ENCODE measurements at regions not wholly inside any gene's neighbourhood (a gene's known extent, or its start where the extent isn't known, plus 50 kb on each side); places are given as distances from the start of the nearest gene placed in this dataset.
"Not testable (repeated sequence)": the region's sequence is repeated elsewhere in the genome, so short reads cannot be mapped to it uniquely, and the experiment has no call there.

GRCh38 chr20:30811885-30812671 lies 445.4 kb upstream of the DEFB115 start:
- H3K36me3 Mint-ChIP-seq (ENCODE audit: low read depth) = peaks cover 3% of the 10 kb centered on the region
- ChIA-PET CTCF (no interaction called here), POLR2A (no interaction called here)
- DNase-seq = no peak
- no peak overlapping the region for H3K27ac Mint-ChIP-seq
- ATAC-seq = no peak
- H3K4me1 Mint-ChIP-seq (ENCODE audit: low read depth) = no peaks in the 10 kb centered on the region
- no peak overlapping the region for H3K4me3 Mint-ChIP-seq
- no peaks in the 10 kb centered on the region for H3K9me3 Mint-ChIP-seq (ENCODE audit: insufficient read depth)
- H3K27me3 Mint-ChIP-seq (ENCODE audit: low read depth) = no peaks in the 10 kb centered on the region

GRCh38 chr20:30812739-30813411 lies 444.6 kb upstream of the DEFB115 start:
- Mint-ChIP-seq H3K27me3 (ENCODE audit: low read depth) (no peaks in the 10 kb centered on the region), H3K4me1 (ENCODE audit: low read depth) (no peaks in the 10 kb centered on the region), H3K36me3 (ENCODE audit: low read depth) (peaks cover 3% of the 10 kb centered on the region), H3K9me3 (ENCODE audit: insufficient read depth) (no peaks in the 10 kb centered on the region), H3K4me3 (no peak overlapping the region), H3K27ac (no peak overlapping the region)
- DNase-seq (no peak), ATAC-seq (no peak)
- CTCF ChIA-PET = no interaction called here
- POLR2A ChIA-PET = interaction anchor here (0.6 kb wide), 1 partner anchor 210 kb away, joined by 3 read pairs; no protein-coding TSS in a partner anchor

DNA sequence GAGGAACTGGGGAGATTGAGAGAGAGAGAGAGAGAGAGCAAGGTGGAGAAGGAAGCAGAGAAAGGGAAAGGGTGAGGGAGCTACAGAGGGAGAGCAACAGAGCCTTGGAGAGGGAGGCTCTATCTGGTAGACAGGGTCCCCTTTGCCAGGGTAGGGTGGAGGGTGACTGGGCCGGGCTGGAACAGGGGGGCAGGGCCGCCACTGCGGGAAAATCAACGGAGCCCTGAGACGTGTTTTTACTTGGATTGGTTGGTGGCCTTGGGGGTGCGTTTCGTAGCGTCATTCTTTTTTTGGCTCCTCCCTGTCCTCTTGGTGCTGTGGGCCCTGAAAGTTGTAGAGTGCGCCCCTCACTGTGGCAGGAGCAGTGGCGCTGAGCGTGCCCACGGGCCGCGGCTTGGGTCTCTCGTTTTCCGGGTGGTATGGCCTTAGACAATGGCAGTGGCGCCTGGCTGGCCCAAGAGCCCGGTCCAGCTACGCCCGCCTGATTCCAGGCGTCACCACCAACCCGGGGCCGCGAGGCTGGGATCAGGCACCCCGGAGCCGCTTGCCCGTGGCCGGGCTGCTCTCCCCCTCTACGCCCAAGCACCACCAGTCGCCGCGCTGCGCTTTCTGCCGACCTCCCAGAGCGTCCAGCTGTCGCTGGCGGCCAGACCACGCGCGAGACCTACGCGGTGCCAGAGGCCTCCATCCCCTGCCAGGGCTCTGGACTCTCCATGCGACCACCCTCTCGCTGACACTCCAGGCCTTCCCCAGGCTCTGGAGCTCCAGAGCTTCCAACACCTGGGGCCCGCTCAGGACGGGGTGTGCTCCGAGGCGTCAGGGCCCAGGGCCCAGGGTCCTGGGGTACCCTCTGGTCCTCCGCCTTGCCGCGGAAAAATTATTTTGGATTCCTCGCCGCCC lies 443.8 kb upstream of the DEFB115 start:
- H3K27ac Mint-ChIP-seq, DNase-seq: not testable (repeated sequence)

GRCh38 chr20:30814312-30814639 lies 443.2 kb upstream of the DEFB115 start:
- ATAC-seq; CTCF ChIA-PET; H3K27me3 Mint-ChIP-seq (ENCODE audit: low read depth); DNase-seq; H3K36me3 Mint-ChIP-seq (ENCODE audit: low read depth); H3K4me3 Mint-ChIP-seq; H3K9me3 Mint-ChIP-seq (ENCODE audit: insufficient read depth); H3K4me1 Mint-ChIP-seq (ENCODE audit: low read depth); H3K27ac Mint-ChIP-seq; POLR2A ChIA-PET: not testable (repeated sequence)

More for the DNA sequence above, 443.8 kb upstream of the DEFB115 start:
- H3K36me3 Mint-ChIP-seq (ENCODE audit: low read depth); H3K4me3 Mint-ChIP-seq; H3K27me3 Mint-ChIP-seq (ENCODE audit: low read depth); H3K4me1 Mint-ChIP-seq (ENCODE audit: low read depth); H3K9me3 Mint-ChIP-seq (ENCODE audit: insufficient read depth); ATAC-seq; CTCF ChIA-PET: not testable (repeated sequence)
- POLR2A ChIA-PET = interaction anchor here (0.6 kb wide), 1 partner anchor 211 kb away, joined by 3 read pairs; no protein-coding TSS in a partner anchor

- DNase-seq; ATAC-seq; H3K4me1 Mint-ChIP-seq (ENCODE audit: low read depth); H3K27me3 Mint-ChIP-seq (ENCODE audit: low read depth); H3K4me3 Mint-ChIP-seq; H3K27ac Mint-ChIP-seq; CTCF ChIA-PET; H3K36me3 Mint-ChIP-seq (ENCODE audit: low read depth); POLR2A ChIA-PET; H3K9me3 Mint-ChIP-seq (ENCODE audit: insufficient read depth): not testable (repeated sequence)
Measured at GRCh38 chr20:30815027-30815576, 442.4 kb upstream of the DEFB115 start.

GRCh38 chr20:30815577-30816181 lies 441.8 kb upstream of the DEFB115 start:
- Mint-ChIP-seq H3K4me3 (no peak overlapping the region), H3K27me3 (ENCODE audit: low read depth) (no peaks in the 10 kb centered on the region), H3K4me1 (ENCODE audit: low read depth) (no peaks in the 10 kb centered on the region), H3K36me3 (ENCODE audit: low read depth) (peaks cover 3% of the 10 kb centered on the region), H3K9me3 (ENCODE audit: insufficient read depth) (no peaks in the 10 kb centered on the region), H3K27ac (no peak overlapping the region)
- DNase-seq (no peak), ATAC-seq (no peak)
- CTCF ChIA-PET = no interaction called here
- POLR2A ChIA-PET = no interaction called here

DNA sequence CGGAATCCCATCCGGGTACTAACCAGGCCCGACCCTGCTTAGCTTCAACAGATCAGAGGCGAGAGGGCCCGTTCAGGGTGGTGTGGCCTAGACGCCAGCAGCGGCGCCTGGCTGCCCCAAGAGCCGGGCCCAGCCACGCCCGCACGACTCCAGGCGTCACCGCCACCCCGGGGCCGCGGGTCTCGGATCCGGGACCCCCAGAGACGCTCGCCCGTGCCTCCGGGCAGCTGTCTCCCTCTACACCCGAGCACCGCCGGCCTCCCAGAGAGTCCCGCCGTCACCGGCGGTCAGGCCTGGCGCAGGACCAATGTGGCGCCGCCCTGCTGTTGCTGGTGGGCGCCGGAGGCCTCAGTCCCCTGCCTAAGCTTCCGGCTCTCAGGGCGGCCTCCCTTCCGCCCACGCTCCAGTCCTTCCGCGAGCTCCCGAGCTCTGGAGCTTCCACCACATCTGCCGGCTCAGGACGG lies 441.2 kb upstream of the DEFB115 start:
- POLR2A ChIA-PET = no interaction called here
- CTCF ChIA-PET = no interaction called here
- H3K4me3 Mint-ChIP-seq = no peak overlapping the region
- H3K27ac Mint-ChIP-seq = no peak overlapping the region
- no peaks in the 10 kb centered on the region for H3K9me3 Mint-ChIP-seq (ENCODE audit: insufficient read depth)
- peaks cover 3% of the 10 kb centered on the region for H3K36me3 Mint-ChIP-seq (ENCODE audit: low read depth)
- no peaks in the 10 kb centered on the region for H3K27me3 Mint-ChIP-seq (ENCODE audit: low read depth)
- DNase-seq = no peak
- H3K4me1 Mint-ChIP-seq (ENCODE audit: low read depth) = no peaks in the 10 kb centered on the region
- ATAC-seq = no peak

DNA sequence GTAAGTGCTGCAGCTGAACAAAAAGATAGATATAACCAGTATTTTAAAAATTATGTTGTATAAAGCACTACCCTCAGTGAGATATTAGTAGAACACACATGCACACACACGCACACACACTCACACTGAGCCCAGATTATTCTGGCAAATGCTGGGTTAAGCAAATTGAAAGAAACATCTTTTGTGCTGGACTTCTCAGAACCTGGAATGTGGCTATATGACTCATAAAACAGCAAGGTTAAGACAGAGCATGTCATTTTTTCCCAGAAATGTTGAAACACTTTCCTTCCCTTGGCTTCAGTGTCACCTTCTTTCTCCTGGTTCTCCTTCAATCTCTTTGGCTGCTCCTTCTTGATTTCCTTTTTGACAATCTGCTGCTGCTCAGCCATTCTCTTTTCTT lies 435.8 kb upstream of the DEFB115 start:
- H3K4me1 Mint-ChIP-seq (ENCODE audit: low read depth); CTCF ChIA-PET; ATAC-seq; H3K27ac Mint-ChIP-seq; H3K36me3 Mint-ChIP-seq (ENCODE audit: low read depth); POLR2A ChIA-PET; H3K4me3 Mint-ChIP-seq; H3K27me3 Mint-ChIP-seq (ENCODE audit: low read depth); DNase-seq; H3K9me3 Mint-ChIP-seq (ENCODE audit: insufficient read depth): not testable (repeated sequence)

DNA sequence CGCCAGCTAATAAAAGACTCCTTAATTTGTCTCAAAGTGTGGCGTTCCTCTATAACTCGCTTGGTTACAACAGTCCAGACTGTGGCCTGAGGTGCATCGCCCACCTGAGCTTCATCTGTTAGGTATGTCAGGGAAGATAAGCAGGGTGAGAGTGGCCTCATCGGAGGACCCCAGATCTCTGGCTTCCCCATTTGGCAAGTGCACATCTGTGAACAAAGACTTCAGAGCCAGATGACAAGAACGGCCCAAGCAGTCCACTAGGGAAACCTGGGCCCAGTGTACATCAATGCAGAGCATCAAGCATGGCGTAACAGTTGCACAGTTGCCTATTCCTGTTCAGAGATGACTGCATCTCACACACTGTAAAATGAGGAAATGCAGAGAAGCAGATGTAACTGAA lies 432.8 kb upstream of the DEFB115 start:
- H3K27me3 Mint-ChIP-seq (ENCODE audit: low read depth); ATAC-seq; H3K4me3 Mint-ChIP-seq; DNase-seq; H3K27ac Mint-ChIP-seq; H3K4me1 Mint-ChIP-seq (ENCODE audit: low read depth); POLR2A ChIA-PET; CTCF ChIA-PET; H3K36me3 Mint-ChIP-seq (ENCODE audit: low read depth): not testable (repeated sequence)
- H3K9me3 Mint-ChIP-seq (ENCODE audit: insufficient read depth) = peaks cover 20% of the 10 kb centered on the region

DNA sequence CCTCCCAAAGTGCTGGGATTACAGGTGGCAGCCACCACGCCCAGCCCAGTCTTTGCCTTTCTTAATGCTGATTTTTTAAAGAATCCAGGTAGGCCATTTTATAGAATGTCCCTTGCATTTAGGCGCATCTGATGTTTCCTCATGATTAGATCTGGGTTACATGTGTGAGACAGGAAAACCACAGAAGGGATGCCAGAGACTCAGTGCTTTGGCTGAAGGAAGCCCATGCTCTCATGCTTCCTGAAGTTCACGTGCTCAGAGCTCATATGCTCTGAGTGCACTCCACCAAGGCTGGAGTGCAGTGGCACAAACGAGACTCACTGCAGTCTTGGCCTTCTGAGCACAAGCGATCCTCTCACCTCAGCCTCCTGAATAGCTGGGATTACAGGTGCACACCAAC lies 411.5 kb upstream of the DEFB115 start:
- H3K27me3 Mint-ChIP-seq (ENCODE audit: low read depth); H3K27ac Mint-ChIP-seq; DNase-seq; ATAC-seq; POLR2A ChIA-PET; H3K4me3 Mint-ChIP-seq; H3K4me1 Mint-ChIP-seq (ENCODE audit: low read depth); H3K36me3 Mint-ChIP-seq (ENCODE audit: low read depth); CTCF ChIA-PET: not testable (repeated sequence)
- H3K9me3 Mint-ChIP-seq (ENCODE audit: insufficient read depth) = peaks cover 12% of the 10 kb centered on the region

- H3K27ac Mint-ChIP-seq; H3K36me3 Mint-ChIP-seq (ENCODE audit: low read depth); H3K4me1 Mint-ChIP-seq (ENCODE audit: low read depth); DNase-seq; ATAC-seq; POLR2A ChIA-PET; H3K4me3 Mint-ChIP-seq; CTCF ChIA-PET; H3K27me3 Mint-ChIP-seq (ENCODE audit: low read depth): not testable (repeated sequence)
- H3K9me3 Mint-ChIP-seq (ENCODE audit: insufficient read depth) = peaks cover 39% of the 10 kb centered on the region
Measured at GRCh38 chr20:30868271-30868670, 389.2 kb upstream of the DEFB115 start.
